GM19452 (cell line): ENCODE measurements at regions not wholly inside any gene's neighbourhood (a gene's known extent, or its start where the extent isn't known, plus 50 kb on each side); places are given as distances from the start of the nearest gene placed in this dataset.
"Not testable (repeated sequence)": the region's sequence is repeated elsewhere in the genome, so short reads cannot be mapped to it uniquely, and the experiment has no call there.

Experiments used
- ATAC-seq: cut with Tn5 transposase; IDR thresholded peaks from one replicate; pipeline ENCODE4 v1.9.1; 2021; ENCODE audit not compliant: unreplicated experiment

GRCh38 chr3:34571714-34572113, 773.3 kb downstream of the PDCD6IP start:
- no peak for ATAC-seq

DNA sequence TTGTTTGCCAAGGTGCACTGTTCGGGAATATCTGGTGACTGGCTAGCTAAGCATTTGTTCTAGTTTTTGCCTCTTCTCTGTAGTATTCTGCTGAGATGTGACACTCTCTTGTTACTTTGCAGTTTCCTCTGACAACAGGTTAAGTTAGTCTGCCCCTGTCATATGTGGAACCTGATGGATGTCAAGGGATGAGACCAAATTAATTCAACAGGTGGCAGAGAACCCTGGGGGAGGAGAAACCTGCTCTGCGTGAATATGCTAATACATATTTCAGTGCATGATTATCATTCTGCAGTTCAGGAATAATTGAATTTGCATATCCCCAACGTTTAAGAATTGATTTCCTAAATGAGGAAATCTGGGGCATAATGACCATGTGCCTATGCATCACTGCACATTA, 777.3 kb downstream of the PDCD6IP start:
- ATAC-seq = no peak

DNA sequence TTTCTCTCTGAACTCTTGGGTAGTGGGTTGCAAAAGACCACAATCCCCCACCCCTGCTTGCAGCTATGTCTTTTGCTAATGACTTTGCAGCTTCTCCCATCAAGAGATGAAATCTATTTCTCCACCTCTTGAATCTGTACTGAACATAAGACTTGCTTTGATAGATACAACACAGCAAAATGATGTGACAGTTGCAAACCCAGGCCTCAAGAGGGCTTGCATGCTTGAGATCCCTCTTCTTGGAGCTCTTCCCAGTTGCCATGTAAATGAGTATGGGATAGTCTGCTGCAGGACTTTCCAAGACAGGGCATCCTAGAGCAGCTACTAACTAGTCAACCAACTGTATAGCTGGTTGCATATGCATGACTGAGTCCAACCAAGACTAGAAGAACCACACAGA, 783.6 kb downstream of the PDCD6IP start:
- ATAC-seq = no peak

- no peak for ATAC-seq
Measured at GRCh38 chr3:34583451-34583850, 785.0 kb downstream of the PDCD6IP start.

DNA sequence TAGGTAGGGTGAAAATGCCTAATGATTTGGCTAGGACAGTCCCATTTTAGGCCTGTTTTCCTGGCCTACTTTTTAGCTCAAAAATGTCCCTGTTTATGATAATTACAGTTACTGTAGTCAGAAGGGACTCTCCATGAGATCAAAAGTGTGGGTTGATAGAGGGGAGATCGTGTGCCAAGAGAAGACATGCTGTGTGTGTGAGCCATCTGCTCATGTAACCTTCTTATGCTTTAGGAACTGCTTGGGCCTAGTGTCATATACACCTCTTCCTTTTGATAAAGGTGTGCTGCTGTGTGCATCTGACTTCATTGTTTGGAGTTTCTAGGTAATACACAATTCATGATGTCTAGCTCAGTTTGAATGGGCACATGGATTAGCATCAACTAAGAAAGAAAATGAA, 786.5 kb downstream of the PDCD6IP start:
- no peak for ATAC-seq

DNA sequence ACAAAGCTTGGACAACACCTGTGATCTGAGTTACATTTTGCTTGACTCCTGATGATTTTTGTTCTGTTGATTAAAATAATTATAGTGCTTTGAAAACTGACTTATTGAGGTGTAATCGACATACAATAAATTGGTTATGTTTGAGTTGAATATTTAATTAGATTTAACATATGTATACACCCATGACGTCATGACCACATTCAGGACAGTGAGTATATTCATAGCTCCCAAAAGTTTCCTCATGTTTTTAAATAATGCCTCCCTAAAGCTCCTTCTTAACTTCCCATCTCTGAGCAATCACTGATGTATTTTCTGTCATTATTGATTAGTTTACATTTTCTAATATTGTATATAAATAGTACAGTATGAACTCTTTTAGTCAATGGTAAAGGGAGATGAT, 801.2 kb downstream of the PDCD6IP start:
- ATAC-seq = no peak

DNA sequence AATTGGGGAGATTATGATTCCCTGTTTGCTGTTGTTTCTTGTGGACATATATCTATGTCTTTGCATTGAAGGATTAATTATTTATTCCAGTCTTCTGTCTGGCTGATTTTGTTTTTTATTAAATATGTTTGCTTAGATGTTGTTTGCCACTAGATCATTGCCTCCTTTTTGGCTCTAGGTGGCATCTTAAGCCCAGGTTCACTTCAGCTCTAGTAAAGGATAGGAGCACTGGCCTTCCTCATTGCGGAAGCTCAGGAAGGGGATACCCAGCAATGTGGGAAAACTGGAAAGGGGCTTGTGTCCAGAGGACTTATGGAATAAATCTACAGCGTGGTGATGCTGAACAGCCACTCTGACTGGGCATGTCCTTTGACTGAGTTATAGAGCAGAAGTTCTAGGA, 821.6 kb downstream of the PDCD6IP start:
- ATAC-seq = no peak

GRCh38 chr3:34626699-34627098, 828.3 kb downstream of the PDCD6IP start:
- ATAC-seq = no peak

DNA sequence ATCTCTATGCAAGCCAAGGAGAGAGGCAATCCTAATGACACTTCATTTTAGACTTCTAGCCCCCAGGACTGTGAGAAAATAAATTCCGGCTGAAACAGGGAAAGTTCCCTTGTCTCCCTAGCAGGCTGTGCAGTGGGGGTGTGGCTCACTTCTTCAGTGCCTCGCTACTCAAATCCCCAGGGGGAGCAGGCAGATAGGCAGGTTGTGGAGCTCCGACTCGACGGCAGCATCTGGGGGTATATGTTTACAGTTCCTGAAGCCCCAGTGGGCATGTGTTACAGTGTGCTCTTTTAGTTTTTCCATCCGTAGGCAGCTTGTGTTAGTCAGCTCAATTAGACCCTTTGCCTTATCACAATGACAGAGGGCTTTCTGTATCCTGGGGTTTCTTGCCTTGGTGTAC, 836.5 kb downstream of the PDCD6IP start:
- ATAC-seq = no peak

DNA sequence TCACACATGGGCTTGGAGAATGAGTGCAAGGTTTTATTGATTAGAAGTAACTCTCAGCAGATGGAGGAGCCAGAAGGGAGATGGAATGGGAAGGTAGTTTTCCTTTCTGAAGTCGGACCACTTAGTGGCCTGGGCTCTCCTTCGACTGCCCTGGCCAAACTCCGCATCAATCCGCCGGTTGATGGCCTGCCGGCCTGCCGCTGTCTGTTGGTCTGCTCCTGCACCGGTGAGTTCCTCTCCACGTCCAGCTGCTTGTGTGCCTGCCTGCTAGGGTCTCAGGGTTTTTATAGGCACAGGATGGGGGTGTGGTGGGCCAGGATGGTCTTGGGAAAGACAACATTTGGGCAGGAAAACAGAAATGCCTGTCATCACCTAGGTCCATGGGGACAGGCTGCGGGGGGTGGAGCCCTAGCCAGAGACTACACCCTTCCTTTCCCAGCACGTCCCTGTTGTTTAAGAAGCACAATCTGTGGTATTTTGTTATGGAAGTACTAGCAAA, 837.0 kb downstream of the PDCD6IP start:
- ATAC-seq = no peak

DNA sequence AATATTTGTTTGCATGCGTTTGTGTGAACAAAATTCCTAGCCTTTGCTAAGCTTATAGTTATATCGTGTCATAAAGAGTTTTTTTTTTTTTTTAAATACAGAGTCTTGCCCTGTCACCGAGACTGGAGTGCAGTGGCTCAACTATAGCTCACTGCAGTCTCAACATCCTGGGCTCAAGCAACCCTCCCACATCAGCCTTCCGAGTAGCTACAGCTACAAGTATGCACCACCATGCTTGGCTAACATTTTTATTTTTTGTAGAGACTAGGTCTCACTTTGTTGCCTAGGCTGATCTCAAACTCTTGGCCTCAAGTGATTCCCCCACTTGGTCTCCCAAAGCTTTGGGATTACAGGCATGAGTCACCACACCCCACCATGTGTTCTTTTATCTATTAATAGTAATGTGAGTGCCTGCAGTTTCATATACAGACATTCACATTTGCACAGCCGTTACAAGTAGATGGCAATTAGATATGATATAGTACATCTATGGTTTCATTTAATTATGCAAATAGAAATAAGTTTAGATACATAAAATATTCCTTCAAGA, 848.6 kb downstream of the PDCD6IP start:
- no peak for ATAC-seq

- no peak for ATAC-seq
Measured at GRCh38 chr3:34650131-34650530, 851.7 kb downstream of the PDCD6IP start.

DNA sequence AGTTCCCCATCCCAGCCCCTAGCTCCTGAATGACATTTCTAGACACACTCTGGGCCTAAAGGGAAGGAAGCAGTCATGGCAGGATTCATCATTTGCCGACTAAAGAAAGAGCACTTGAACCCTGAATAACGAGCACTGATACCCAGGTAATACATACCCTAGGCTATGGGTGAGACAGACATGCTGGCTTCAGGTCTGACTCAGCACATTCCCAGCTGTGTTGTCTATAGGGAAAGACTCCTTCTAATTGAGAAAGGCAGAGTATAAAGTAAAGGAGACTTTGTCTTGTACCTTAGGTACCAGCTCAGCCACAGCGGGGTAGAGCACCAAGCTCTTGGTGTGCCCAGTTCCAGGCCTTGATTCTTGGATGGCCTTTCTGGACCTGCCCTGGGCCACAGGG, 870.5 kb downstream of the PDCD6IP start:
- no peak for ATAC-seq

DNA sequence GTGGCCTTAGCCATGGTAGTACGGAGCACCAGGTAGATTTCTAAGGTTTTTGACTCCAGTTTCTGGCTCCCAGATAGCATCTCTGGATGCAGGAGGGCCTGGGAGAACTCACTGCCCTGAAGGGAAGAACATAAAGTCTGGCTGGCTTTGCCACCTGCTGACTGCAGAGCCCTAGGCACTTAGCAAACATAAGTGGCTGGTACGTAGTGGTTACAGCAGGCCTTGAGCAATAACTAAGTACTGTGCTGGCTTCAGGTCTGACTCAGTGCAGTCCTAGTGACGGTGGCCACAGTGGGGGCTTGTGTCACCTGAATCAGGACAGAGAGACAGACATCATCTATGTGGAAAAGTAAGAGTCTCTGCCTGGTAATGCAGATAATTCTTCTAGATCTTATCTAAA, 871.1 kb downstream of the PDCD6IP start:
- no peak for ATAC-seq

DNA sequence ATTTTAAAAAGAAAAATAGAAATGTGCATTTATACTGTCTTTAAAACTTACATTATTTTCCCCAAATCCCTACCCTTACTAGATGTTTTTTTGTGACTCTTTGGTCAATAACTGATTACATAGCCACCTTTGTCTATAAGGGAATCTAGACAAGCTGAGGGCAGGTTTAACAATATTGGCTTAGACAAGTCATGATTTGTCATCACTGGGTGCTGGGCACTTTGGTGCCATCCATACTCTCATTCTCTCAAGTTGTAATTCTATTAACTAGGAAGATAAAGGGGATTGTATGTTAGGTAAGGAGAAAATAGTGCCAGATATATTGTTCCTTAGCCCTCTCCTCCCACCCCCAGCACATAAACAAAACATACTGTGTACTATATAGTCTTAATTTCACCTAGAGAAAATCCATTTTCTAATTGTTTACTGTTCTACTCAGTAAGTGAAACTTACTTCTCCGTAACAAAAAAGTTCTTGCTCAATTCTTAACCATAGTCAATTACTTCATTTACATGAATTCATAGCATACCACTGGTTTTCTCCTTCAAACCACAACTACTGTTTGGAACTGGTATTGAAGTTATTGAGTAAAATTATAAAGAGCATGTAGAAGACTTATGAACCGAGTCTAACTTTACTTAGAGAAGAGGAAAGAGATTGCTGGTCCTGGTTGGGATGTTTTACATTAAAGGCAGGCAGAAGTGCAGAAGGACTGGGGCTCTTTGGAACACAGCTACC, 877.1 kb downstream of the PDCD6IP start:
- ATAC-seq = no peak

DNA sequence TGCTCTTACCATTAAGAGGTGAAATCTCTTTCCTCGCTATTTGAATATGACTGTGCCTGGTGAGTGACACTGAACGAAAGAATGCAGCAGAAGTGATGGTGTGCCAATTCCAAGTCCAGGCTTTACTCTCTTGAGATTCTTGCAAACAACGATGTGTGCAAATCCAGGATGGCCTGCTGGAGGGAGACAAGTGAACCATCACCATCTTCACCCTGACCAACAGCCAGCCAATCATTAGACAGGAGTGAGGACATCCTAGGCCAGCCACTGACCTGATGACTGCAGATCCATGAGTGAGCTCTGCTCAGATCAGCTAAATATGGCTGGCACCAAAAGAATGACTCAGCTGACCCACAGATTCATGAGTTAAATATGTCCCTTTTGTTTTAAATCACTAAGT, 878.0 kb downstream of the PDCD6IP start:
- no peak for ATAC-seq

DNA sequence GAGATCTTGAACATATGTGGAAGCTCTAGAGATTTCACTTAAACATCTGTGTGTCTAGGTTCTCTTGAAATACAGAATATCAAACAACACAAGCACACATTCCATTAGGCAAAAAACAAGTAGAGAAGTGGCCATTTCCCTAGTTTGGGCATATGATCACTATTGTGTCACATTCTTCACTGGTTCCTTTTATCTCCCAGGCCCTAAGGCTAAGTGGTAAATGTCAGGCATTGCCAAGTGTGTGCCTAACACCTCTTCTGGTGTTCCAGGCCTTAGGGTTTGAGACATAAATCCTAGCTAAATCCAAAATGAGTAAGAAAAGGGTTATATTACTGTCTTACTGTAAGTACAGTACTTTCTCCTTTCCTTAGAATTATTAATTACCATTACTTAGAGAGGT, 880.1 kb downstream of the PDCD6IP start:
- no peak for ATAC-seq

- not testable (repeated sequence) for ATAC-seq
Measured at GRCh38 chr3:34679055-34679454, 880.6 kb downstream of the PDCD6IP start.

DNA sequence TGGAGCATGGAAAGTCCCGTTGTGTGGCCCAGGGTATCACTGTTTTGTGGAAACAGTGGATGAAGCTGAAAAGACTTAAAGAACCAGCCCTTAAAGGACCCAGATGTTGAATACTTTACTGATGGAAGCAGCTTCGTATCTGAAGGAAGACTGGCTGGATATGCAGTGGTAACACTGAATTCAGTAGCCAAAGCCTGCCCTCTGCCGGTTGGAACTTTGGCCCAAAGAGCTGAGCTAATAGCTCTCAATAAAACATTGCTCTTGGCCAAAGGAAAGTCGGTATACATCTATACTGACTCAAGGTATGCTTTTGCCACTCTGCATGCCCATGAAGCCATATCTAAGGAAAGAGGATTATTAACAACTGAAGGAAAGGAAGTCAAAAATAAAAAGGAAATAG, 885.4 kb downstream of the PDCD6IP start:
- ATAC-seq = no peak

- ATAC-seq = no peak
Measured at GRCh38 chr3:34686541-34686940, 888.1 kb downstream of the PDCD6IP start.

- no peak for ATAC-seq
Measured at GRCh38 chr3:34687671-34688070, 889.2 kb downstream of the PDCD6IP start.

- no peak for ATAC-seq
Measured at GRCh38 chr3:34696831-34697230, 898.4 kb downstream of the PDCD6IP start.

DNA sequence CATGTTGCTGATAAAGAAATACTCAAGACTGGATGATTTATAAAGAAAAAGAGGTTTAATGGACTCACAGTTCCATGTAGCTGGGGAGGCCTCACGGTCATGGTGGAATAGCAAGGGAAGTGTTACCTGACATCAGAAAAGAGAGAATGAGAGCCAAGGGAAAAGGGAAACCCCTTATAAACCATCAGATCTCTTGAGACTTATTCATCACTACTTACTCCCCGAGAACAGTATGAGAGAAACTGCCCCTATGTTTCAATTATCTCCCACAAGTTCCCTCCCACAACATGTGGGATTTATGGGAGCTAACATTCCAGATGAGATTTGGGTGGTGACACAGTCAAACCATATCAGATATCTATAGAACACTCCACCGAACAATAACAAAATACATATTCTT, 904.6 kb downstream of the PDCD6IP start:
- no peak for ATAC-seq
